ENCODE measurements at regions not wholly inside any gene's neighbourhood (a gene's known extent, or its start where the extent isn't known, plus 50 kb on each side); places are given as distances from the start of the nearest gene placed in this dataset.

DNA sequence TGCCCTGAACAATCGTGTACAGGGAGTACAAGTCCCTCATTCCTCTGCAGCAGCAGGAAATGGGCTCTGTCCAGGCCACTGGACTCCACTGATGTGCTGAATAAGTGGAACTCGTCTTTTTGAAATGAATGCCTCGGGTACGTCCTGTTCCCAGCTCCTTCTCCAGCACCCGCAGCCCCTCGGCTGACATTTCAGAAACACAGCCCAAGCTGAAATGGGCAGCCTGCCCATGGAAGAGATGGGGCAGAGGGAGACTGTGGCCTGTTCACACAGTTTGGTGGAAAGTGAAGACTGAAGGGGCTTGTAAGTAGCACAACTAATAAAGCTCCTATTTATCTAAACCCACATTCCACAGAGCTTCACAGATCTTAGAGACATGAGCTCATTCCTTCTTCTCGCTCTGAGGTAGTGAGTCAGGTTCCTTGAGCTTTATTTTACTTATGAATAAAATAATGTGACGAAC, 498.6 kb downstream of the TXNL1 start:
- H2BK20ac ChIP-seq (ENCODE audit: low read length), result no peak overlapping the region
- no peak for FAIRE-seq
- WGBS, 2 experiments (ENCODE audit: extremely low coverage in 1 of 2, insufficient coverage in 1 of 2, insufficient read length in 1 of 2, insufficient replicate concordance in 2 of 2, low coverage in 1 of 2, low lambda C conversion rate in 2 of 2, missing lambda C conversion rate in 1 of 2), result 92% methylated on average over 8 of the region's 8 CpGs; no CpG with 5 or more reads in 1 of the 2 experiments
- no peak overlapping the region for H3K14ac ChIP-seq (ENCODE audit: insufficient read length)
- no peak overlapping the region for H4K5ac ChIP-seq (ENCODE audit: insufficient read length, low read depth, low read length)
- no peaks in the 10 kb centered on the region for H3K79me1 ChIP-seq (ENCODE audit: low read depth, low read length)
- TF ChIP-seq GTF2F1 (IDR thresholded peaks at IDR 0.05; ENCODE audit: borderline replicate concordance, low read depth, low read length) (no peak), KDM1A (IDR thresholded peaks at IDR 0.05; ENCODE audit: borderline replicate concordance, low read length) (no peak), NANOG (IDR thresholded peaks at IDR 0.05; ENCODE audit: insufficient read depth, low read depth, low read length, poor library complexity, severe bottlenecking) (no peak), EZH2 (IDR thresholded peaks at IDR 0.05; ENCODE audit: low read depth, low read length, severe bottlenecking) (no peak)
- TF ChIP-seq, protein P1, sequence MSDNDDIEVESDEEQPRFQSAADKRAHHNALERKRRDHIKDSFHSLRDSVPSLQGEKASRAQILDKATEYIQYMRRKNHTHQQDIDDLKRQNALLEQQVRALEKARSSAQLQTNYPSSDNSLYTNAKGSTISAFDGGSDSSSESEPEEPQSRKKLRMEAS (IDR thresholded peaks at IDR 0.05), result no peak
- H3K9me3 ChIP-seq (ENCODE audit: insufficient read depth in 2 of 2, low read depth in 1 of 2, low read length in 1 of 2), result no peaks in the 10 kb centered on the region
- H3K23me2 ChIP-seq (ENCODE audit: low read depth, low read length), result no peaks in the 10 kb centered on the region
- H2BK5ac ChIP-seq (ENCODE audit: low read depth, low read length), result no peak overlapping the region
- H3K4me2 ChIP-seq (ENCODE audit: insufficient read depth in 1 of 2, low read depth in 2 of 2, low read length in 2 of 2), result no peak overlapping the region
- no peak overlapping the region for H3K4ac ChIP-seq (replicated peaks; ENCODE audit: insufficient read length, low read depth, low read length)
- no peaks in the 10 kb centered on the region for H3K79me2 ChIP-seq (ENCODE audit: control insufficient read depth in 1 of 2, insufficient read depth in 2 of 2, low read length in 2 of 2)
- no peak overlapping the region for H3K9ac ChIP-seq (replicated peaks in 1 of 4; ENCODE audit: extremely low read depth in 1 of 4, low read depth in 3 of 4, low read length in 3 of 4)
- no peak overlapping the region for H3K18ac ChIP-seq (ENCODE audit: extremely low read depth, low read length)
- H4K91ac ChIP-seq (replicated peaks; ENCODE audit: insufficient read length, low read length), result no peak overlapping the region
- no peak overlapping the region for H2BK120ac ChIP-seq (replicated peaks; ENCODE audit: low read depth, low read length)
- no peak overlapping the region for H4K8ac ChIP-seq (ENCODE audit: extremely low read depth, insufficient read depth, low read length)
- no peak overlapping the region for H3K56ac ChIP-seq (replicated peaks; ENCODE audit: insufficient read length, low read depth, low read length)
- H3K27ac ChIP-seq (ENCODE audit: low read depth, low read length), result no peak overlapping the region
- no peak overlapping the region for H3K23ac ChIP-seq (ENCODE audit: insufficient read length)
- H3K27me3 ChIP-seq (replicated peaks in 1 of 4; ENCODE audit: control insufficient read depth in 3 of 4, extremely low read depth in 1 of 4, insufficient read depth in 3 of 4, low read length in 3 of 4), result no peaks in the 10 kb centered on the region
- no peak overlapping the region for H2AK5ac ChIP-seq (ENCODE audit: low read depth, low read length)
- H2BK15ac ChIP-seq (ENCODE audit: low read length), result no peak overlapping the region
- ChIA-PET POLR2A (ENCODE audit: partially characterized antibody) (no interaction called here), CTCF (ENCODE audit: partially characterized antibody) (interaction anchor here (0.7 to 0.8 kb wide), 2 partner anchors 51 to 451 kb away, joined by 3 read pairs; no protein-coding TSS in a partner anchor)
- no peaks in the 10 kb centered on the region for H3K36me3 ChIP-seq (ENCODE audit: control insufficient read depth in 2 of 4, insufficient read depth in 4 of 4, low read length in 3 of 4)
- no peaks in the 10 kb centered on the region for H3K4me1 ChIP-seq (replicated peaks in 1 of 4; ENCODE audit: control insufficient read depth in 3 of 4, insufficient read depth in 4 of 4, low read length in 3 of 4)
- DNase-seq (ENCODE audit: low read depth in 1 of 2, low spot score in 2 of 2), result no peak
- no peak overlapping the region for H2BK12ac ChIP-seq (ENCODE audit: low read depth, low read length)
- H2AFZ ChIP-seq (ENCODE audit: low read length), result no peak overlapping the region
- no peak overlapping the region for H3K4me3 ChIP-seq (ENCODE audit: extremely low read depth in 1 of 4, insufficient read depth in 2 of 4, low read depth in 3 of 4, low read length in 4 of 4)
- H4K20me1 ChIP-seq (replicated peaks in 1 of 2; ENCODE audit: control insufficient read depth in 1 of 2, insufficient read depth in 2 of 2, low read length in 2 of 2), result no peaks in the 10 kb centered on the region

Data from H1 (cell line).